NCI-H2196 treated with DMSO at 0.1 percent for 48 hours (cell line): ENCODE measurements at regions not wholly inside any gene's neighbourhood (a gene's known extent, or its start where the extent isn't known, plus 50 kb on each side); places are given as distances from the start of the nearest gene placed in this dataset.

Experiments
- DNase-seq: peaks from one replicate; lab custom pipeline; 2025; ENCODE audit not compliant: unreplicated experiment; lab: John Stamatoyannopoulos, UW

DNA sequence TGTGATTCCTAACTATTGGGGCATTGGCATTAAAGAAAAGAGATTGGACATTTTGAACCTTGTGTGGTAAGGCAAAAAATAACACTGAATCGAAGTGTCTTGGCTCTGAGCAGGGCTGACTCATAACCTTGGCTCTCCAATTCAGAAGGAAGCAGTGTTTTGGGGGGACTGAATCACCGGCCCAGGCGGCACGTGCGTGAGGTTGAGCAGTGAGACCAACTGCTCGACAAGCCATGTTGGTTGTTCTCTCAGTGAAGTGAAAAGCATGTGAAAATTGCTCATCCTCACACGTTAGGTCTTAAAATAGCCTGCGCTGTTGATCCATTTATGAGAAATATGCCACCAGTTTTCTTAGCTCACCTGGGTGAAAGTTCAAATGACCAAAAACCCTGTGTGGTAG is 137.8 kb upstream of the SPACA1 start:
- no peak for DNase-seq

DNA sequence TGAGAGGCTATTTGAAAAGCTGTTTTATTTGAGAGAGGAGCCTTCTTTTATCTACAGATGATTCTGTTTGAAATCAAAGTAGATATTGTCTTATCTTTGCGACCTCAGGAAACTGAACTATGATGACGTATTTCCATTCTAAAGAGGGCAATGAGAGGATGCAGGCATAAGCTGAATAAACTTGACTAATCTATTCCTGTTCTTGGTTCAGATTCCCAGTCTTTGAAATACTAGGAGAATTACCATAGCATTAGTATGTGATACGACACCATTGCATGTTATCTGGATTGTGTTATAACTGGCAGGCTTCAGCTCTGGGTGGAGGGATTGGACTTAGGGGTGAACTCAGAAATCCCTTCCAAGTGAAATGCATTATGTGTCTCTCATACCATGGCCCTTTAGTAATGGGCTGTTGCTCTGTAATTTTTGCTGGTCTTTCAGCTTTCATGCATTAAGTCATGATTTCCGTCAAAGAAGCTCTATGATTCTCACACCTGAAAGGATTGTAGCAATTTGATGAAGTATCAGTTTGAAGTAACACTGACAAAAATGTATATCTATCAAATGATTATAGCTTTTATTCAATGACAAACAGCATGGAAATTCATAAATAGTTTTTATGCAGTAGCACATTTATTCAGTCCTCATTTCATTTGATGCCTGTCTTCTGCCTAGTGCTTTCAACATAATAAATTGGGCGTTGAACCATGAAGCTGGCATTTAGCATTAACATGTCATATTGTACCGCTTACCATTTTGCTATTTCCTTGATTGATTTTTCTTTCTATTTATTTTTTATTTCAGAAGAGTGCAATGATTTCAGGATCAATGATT is 138.4 kb upstream of the SPACA1 start:
- DNase-seq: no peak

DNA sequence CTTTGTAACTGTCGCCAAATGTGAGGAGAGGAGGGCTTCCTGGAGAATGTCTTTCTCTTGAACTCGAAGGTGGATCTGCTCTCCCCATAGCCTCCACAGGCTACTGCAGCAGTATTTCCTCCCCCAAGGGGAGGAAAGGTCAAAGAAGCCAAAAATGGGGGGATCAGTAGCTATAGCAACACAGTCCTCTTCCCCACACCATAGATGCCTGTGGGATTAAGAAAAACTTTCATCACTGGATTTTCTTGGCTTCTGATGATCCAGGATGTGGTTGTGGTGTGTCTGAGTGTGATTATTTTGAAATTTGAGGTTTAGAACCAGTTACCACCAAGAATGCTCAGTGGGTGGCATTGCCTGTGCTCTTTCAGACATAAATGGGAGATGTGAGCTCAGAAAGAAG is 140.1 kb upstream of the SPACA1 start:
- no peak for DNase-seq

DNA sequence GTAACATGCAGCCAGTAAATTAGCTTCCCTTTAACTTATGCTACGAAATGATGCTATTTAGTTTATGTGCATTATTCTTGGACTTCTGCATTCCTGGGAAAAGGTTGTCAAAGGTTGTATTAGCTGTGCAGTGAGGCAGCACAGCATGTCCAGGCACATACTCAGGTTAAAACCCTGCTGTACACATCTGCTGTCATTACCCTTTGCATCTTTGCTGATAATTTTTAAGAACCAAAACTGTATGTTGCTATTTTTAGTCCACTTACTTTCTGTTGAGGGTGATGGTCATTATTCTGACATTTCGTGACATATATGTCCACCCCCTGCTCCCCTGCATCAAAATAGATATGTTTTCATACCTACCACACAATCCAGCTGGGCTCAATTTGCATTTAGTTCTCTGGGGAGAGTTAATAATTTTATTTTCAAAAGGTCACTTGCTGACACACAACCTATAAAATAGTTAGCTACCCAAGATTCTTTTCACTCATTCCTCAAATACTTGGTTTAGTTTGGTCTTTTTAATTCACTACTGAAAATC is 142.5 kb upstream of the SPACA1 start:
- DNase-seq: no peak

DNA sequence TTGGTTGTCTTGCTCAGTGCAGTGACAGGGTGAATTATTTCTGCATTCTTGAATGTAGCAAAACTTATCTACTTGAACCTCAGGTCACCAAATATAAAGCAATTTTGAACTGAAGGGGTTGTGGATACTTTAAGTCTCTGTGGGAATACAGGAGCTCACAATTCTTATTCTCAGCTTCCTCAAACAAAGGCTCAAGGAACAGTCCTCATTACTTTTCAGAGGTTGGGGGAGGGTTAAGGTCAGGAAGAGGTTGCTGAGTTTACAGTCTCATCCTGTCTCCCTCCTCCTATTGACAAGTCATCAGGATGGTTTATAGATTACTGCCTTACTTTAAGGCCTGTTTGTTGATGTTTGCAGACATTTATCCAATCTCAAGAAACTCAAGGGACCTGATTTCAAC is 143.6 kb upstream of the SPACA1 start:
- DNase-seq: no peak

- DNase-seq: no peak
These were observed 144.3 kb upstream of the SPACA1 start for GRCh38 chr6:87903323-87903722.

DNA sequence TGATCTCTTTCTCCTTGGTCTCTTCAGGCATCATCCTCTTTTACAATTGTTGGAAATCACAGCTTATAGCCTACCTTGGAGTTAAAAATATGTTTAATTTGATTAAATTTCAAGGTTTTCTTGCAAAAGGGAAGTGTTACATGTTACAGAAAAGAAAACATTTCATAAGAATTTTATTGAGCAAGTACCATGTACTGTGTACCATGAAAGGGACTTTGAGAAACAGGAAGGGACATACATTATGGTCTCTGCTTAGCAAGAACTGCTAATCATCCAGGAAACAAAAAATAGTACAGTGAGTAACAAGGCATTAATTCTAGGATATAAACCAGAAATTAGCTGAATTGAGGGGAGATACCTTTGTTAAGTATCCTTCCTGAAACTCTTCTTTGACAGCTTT is 145.3 kb upstream of the SPACA1 start:
- no peak for DNase-seq

- no peak for DNase-seq
These were observed 146.0 kb upstream of the SPACA1 start for GRCh38 chr6:87901613-87902012.

- DNase-seq: no peak
These were observed 147.4 kb upstream of the SPACA1 start for GRCh38 chr6:87900160-87900698.

DNA sequence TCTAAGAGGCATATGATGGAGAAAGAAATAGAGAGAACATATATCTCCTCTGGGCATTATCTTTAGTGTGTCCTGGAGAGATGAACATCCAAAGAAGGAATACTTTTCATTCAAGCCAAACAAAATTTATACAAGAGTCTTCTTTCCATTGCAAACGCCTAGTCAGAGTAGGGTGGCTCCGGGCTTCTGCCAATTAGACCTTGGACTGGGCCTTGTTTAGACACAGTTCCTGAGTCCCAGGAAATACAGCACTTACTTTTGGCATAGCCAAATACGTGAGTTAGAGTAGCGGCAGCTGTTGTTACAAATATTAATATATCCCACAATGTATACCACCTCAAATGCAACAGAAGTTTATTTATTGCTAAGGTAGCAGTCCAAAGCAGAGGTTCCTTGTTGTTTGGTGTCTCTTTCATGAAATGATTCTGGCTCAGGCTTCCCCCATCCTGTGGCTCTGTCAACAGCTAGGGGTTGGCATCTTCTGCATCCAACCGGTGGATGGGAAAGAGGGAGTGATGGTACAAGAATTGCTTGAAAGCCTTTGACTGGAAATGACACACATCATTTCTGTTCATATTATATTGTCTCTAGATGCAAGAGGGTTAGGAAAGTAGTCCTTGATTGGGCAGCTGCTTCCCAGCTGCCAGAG is 148.0 kb upstream of the SPACA1 start:
- DNase-seq: no peak

DNA sequence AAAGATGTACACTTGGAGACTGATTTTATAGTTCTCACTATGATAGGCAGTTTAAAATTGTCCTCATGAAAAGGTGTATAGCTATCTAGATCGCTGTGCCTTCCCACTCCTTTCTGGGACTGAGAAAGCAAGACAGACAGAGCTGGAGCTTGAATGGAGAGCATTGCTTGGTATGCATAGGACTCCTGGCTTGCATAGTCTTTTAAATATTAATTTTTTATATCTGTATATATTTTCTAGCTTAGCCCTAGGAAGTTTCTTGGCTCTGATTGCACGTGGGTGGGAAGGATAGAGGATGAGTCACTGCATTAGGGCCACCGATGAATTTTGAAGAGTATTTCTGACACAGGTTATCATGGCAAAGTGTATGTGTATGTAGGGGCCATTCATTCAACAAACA is 150.0 kb upstream of the SPACA1 start:
- no peak for DNase-seq

DNA sequence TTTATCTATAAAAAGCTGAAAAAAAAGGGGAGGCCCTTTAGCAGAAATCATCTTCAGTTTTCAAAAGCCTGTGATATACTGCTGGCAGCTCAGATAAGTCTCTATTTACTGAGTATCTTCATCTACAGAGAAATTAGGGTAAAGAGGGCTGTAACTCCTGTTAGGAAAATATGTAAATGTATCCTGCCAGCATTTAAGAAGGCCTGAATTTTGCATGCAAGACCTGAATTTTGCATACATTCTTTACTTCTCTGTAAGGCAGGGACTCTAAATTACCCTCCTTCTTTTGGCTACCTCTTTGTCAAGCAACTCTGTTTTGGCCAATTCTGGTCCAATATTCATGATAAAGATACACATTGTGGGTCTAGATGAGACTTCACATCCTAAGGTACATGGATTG is 150.6 kb upstream of the SPACA1 start:
- no peak for DNase-seq

- no peak for DNase-seq
These were observed 160.4 kb upstream of the SPACA1 start for GRCh38 chr6:87887266-87887665.

GRCh38 chr6:87884203-87884602 is 163.4 kb upstream of the SPACA1 start:
- DNase-seq: no peak

GRCh38 chr6:87881342-87881895 is 166.2 kb upstream of the SPACA1 start:
- DNase-seq: no peak

GRCh38 chr6:87879132-87879861 is 168.3 kb upstream of the SPACA1 start:
- DNase-seq: no peak

GRCh38 chr6:87875781-87876180 is 171.9 kb upstream of the SPACA1 start:
- no peak for DNase-seq

- no peak for DNase-seq
These were observed 171.5 kb upstream of the AKIRIN2 start for GRCh38 chr6:87873556-87873955.

GRCh38 chr6:87870556-87870955 is 168.5 kb upstream of the AKIRIN2 start:
- DNase-seq: no peak

- no peak for DNase-seq
These were observed 167.3 kb upstream of the AKIRIN2 start for GRCh38 chr6:87869064-87869905.
